ENCODE measurements at regions not wholly inside any gene's neighbourhood (a gene's known extent, or its start where the extent isn't known, plus 50 kb on each side); places are given as distances from the start of the nearest gene placed in this dataset.
"Not testable (repeated sequence)": the region's sequence is repeated elsewhere in the genome, so short reads cannot be mapped to it uniquely, and the experiment has no call there.

DNA sequence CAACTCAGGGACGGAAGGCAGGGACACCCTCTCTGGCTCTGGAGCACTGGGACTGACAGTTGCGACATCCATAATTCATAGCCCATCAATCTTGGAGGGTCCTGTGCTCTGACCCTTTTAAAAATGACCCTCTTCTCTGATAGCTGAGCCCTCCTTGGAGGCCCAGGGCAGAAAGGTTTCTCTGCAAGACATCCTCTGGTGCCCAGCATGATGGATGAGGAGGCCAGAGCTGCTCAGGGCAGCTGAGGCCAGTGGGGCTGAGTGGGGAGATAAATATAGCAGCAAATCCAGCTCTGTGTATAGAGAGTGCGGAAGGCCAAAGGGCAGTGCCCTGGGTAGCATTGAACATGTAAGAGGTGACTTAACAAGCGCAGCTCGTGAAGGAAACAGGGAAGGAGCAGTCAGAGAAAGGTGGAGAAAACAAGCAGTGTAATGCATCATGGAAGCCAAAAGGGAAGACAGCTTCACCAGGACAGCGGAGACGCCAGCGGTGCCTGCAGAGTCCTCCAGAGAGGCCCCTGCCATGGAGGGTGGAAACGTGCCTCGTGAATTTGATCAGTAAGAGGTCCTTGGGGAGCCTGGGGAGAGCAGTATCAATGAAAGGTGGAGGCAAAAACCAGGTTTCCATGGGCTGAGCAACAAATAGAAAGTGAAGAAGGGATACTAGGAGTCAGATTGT lies 50.4 kb upstream of the FMOD start:
- no peaks in the 10 kb centered on the region for H3K4me1 Mint-ChIP-seq
- H3K9me3 Mint-ChIP-seq, result no peaks in the 10 kb centered on the region
- H3K27me3 Mint-ChIP-seq, result peaks cover 33% of the 10 kb centered on the region
- H3K27ac Mint-ChIP-seq, result no peak overlapping the region
- intact Hi-C loops (cut with micrococcal nuclease), result no loop called here
- H3K36me3 Mint-ChIP-seq (ENCODE audit: low read depth), result no peaks in the 10 kb centered on the region
- no peak for DNase-seq
- H3K4me3 Mint-ChIP-seq, result no peak overlapping the region

DNA sequence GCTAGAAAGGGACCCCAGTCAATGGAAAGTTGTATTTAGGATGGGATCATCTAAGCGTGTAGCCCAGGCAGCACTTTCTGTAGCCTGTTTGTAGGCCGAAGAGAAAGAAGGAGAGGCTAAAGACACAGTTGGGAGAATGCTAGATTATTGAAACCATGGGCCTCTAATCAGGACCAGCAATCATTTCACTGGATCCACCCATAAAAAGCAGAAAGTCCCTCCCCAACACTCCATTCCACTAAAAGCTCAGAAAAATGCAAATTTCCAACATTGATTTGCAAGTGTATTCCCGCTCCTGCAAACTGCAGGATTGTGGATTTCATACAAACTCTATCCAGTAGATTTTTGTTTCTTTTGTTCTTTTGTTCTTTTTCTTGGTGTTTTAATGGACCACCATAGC lies 51.2 kb upstream of the FMOD start:
- Mint-ChIP-seq H3K36me3 (ENCODE audit: low read depth) (no peaks in the 10 kb centered on the region), H3K4me3 (no peak overlapping the region), H3K9me3 (no peaks in the 10 kb centered on the region), H3K27ac (no peak overlapping the region), H3K27me3 (peaks cover 29% of the 10 kb centered on the region), H3K4me1 (no peaks in the 10 kb centered on the region)
- no peak for DNase-seq
- intact Hi-C loops (cut with micrococcal nuclease), result no loop called here

DNA sequence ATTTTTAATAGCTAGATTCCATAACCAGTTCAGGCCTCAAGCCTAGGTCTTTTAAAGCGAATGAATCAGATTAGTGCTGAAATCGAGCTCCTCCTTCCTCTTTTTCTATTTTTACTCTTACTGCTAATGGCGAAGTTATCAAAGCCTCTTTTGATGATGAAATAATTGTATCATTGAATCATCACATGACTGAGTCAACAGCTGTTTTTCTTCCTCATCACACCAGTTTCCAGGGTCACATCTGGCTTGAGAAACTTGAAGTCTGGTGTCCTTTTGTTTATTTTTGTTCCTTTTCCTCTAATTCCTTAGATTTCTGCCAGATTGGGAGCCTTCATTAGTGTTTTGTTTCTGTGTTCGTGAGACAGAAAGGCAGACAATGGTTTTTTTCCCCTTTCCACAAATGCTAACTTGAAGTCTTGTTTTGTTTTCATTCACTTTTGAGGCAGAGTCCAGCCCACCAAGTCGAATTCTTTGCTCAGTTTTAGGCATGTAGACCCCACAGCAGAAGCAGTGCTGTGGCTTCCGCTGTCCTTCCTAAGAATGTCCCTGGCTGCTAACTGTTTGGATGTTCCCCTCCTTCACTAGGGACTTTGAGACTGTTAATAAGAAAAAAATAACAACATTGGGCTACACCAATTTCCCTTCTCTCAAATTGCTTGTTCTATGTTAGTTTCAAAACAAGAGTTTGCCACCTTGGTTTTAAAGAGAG lies 51.9 kb upstream of the FMOD start:
- no peak overlapping the region for H3K27ac Mint-ChIP-seq
- no peak for DNase-seq
- H3K4me1 Mint-ChIP-seq, result no peaks in the 10 kb centered on the region
- peaks cover 26% of the 10 kb centered on the region for H3K27me3 Mint-ChIP-seq
- no peaks in the 10 kb centered on the region for H3K36me3 Mint-ChIP-seq (ENCODE audit: low read depth)
- intact Hi-C loops (cut with micrococcal nuclease), result no loop called here
- H3K4me3 Mint-ChIP-seq, result no peak overlapping the region
- H3K9me3 Mint-ChIP-seq, result no peaks in the 10 kb centered on the region

DNA sequence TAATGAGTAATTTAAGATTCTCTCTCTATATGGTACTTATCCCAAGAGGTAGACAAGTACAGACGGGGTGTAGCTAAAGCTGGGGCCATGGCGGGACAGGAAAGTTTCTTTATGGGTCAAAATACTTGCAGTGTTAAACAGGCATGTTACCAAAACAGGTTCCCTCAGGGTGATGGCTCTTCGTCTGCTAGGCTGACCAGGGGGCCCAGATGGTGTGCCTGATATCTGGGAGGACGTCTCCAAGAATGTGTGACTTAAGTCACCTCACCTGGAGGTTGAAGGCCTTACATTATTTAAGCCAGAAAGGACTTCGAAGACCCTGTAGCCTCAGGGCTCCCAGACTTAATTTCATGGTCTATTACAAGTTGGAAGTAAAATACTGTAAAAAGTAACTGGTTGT lies 52.7 kb upstream of the FMOD start:
- no peaks in the 10 kb centered on the region for H3K9me3 Mint-ChIP-seq
- H3K27ac Mint-ChIP-seq, result no peak overlapping the region
- intact Hi-C loops (cut with micrococcal nuclease), result no loop called here
- no peaks in the 10 kb centered on the region for H3K36me3 Mint-ChIP-seq (ENCODE audit: low read depth)
- H3K27me3 Mint-ChIP-seq, result peaks cover 26% of the 10 kb centered on the region
- H3K4me1 Mint-ChIP-seq, result no peaks in the 10 kb centered on the region
- H3K4me3 Mint-ChIP-seq, result no peak overlapping the region
- DNase-seq, result no peak

DNA sequence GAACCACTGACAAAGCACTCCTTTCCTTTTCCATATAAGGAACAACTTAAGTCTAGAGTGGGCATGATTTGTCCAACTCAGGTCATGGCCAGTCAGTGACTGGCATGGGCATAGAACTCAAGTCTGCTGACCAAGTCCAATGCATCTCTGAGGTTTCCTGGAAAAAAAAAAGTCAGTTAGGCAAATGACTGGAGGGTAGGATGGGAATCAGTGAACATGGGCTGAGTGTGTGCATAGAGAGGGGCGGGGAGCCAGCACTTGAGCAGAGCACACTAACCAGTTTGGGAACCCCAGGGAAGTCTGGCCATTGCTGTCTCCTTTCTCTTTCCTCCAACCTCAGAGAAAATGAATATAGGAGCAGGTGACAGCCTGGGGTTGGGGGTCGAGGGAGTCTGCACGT lies 53.6 kb upstream of the FMOD start:
- DNase-seq, result no peak
- Mint-ChIP-seq H3K4me1 (no peaks in the 10 kb centered on the region), H3K27ac (no peak overlapping the region), H3K4me3 (no peak overlapping the region), H3K9me3 (no peaks in the 10 kb centered on the region), H3K36me3 (ENCODE audit: low read depth) (no peaks in the 10 kb centered on the region), H3K27me3 (peaks cover 30% of the 10 kb centered on the region)
- intact Hi-C loops (cut with micrococcal nuclease), result no loop called here

DNA sequence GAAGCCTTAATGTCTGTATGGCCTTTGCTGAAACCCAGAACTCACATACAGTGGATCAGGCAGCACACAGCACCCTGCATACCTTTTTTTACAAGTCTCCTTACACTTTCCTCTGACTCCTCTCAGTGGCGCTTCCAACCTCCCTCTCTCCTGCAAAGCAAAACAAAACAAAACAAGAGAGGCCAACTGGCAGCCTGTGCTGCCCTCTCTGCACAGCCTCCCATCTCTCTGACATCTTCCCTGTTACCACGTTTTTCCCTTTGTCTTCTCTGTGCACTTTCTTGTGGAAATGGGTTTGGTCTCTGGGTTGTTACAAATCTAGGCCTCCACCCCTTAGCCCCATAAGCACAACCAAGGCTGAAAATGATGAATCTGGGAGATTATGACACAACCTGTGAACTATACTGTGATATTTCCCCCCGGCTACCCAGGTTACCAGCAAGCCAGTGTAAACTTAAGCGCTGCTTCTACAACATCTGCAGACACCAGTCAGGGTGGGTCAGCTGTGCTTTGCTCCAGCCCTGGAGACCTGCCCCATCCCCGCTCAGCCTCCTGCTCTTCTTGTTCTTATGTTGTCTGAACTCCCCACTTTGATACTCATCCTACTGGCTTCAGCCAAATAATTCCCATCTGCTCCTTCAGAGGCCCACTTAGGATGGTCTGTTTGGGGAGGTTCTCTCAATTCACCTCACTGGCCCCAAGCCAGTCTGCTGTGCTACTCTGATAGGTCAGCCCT lies 54.9 kb upstream of the FMOD start:
- Mint-ChIP-seq H3K9me3 (no peaks in the 10 kb centered on the region), H3K36me3 (ENCODE audit: low read depth) (no peaks in the 10 kb centered on the region), H3K27me3 (peaks cover 40% of the 10 kb centered on the region), H3K27ac (no peak overlapping the region), H3K4me3 (no peak overlapping the region), H3K4me1 (no peaks in the 10 kb centered on the region)
- no peak for DNase-seq
- intact Hi-C loops (cut with micrococcal nuclease), result no loop called here

DNA sequence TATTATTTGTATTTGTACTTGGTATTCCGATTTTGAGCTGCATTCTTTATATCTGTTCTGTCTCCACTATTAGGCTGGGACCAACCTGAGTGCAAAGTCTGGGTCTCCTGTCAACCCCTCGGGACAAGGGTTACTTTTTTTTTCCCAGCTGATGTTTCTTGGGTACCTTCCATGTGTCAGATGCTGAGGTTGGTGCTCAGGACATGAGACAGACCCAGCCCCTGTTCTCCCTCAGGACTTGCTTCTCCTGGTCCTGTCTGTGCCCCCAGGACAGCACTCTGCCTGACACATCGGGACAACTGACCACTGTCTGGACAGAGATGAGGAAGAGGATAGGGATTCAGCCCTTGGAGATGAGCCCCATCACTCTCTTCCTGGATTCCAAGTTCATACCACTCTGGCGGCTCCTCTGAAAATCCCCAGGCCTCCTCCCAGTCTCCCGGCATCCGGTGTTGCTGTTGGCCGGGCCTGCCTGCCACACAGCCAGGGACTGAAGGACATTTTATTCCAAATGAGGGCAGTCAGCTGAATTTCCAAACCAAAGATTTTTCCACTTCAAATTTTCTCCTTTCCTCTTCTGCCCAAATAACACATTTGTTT lies 55.6 kb upstream of the FMOD start:
- no peaks in the 10 kb centered on the region for H3K36me3 Mint-ChIP-seq (ENCODE audit: low read depth)
- H3K9me3 Mint-ChIP-seq, result no peaks in the 10 kb centered on the region
- peaks cover 40% of the 10 kb centered on the region for H3K27me3 Mint-ChIP-seq
- intact Hi-C loops (cut with micrococcal nuclease), result no loop called here
- no peaks in the 10 kb centered on the region for H3K4me1 Mint-ChIP-seq
- DNase-seq, result no peak
- no peak overlapping the region for H3K4me3 Mint-ChIP-seq
- H3K27ac Mint-ChIP-seq, result no peak overlapping the region

DNA sequence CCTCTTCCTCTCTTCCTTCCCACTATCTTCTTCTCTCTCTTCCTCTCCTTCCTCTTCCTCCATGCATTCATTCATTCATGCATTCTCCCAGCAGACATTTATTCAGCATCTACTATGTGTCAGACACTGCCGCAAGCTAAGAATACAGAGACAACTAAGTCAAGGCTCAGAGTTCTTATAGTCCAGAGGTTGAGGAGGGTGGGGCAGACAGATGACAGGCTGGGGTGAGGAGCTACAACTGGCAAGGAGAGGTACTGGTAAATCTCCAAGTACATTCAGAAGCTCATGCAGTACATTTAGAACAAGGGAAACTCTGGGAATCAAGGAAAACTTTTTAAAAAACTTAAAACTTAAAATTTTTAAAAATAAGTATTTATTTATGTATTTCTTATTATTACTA lies 56.4 kb upstream of the FMOD start:
- DNase-seq, result no peak
- intact Hi-C loops (cut with micrococcal nuclease), result no loop called here
- Mint-ChIP-seq H3K27me3 (peaks cover 40% of the 10 kb centered on the region), H3K4me1 (no peaks in the 10 kb centered on the region), H3K27ac (no peak overlapping the region), H3K9me3 (no peaks in the 10 kb centered on the region), H3K36me3 (ENCODE audit: low read depth) (no peaks in the 10 kb centered on the region), H3K4me3 (no peak overlapping the region)

DNA sequence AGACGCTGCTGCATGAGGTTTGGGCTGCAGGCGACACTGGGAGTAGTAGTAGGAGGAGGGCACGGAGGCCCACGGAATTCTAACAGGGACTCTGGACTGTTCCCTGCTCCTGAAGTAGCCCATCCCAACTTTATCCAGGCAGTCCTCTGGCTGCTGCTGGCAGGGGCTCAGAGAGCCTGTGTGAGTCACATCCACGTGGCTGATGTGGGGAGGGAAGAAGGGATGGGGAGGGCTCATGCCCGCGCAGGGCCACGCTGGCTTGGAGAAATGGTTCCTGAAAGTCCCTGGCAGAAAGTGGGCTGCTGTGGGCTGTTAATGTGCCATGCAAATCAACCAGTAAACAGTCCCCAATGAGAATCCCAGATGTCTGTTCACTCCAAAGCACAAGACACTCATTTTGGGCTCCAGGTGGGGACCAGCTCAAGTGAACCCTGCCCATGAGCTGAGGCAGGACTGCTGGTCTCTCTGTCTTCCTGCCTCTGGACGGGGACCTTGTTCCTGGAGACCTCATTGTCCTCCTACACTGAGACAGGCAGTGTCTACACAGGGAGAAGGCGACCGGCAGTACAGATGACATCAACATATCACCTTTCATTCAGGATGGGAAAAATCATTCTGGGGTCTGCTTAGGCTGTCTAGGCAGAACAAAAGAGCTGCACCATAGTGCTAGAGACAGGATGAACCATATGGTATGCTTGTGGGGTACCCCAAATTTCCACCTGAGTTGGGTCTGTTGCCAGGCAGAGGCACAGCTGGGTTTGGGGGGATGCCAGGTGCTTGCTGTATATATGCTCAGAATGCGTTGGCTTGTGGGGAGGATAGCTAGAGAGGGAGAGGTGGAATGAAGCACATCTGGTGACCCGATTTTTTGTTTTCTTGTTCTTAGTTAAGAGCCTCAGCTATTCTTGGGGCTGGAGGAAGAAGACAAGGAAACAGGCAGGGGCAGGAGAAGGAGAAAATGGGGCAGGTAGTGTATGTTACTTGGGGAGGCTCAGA lies 57.9 kb upstream of the FMOD start:
- Mint-ChIP-seq H3K27me3 (peaks cover 39% of the 10 kb centered on the region), H3K9me3 (no peaks in the 10 kb centered on the region), H3K36me3 (ENCODE audit: low read depth) (no peaks in the 10 kb centered on the region), H3K4me3 (no peak overlapping the region), H3K27ac (no peak overlapping the region), H3K4me1 (no peaks in the 10 kb centered on the region)
- no peak for DNase-seq
- intact Hi-C loops (cut with micrococcal nuclease), result no loop called here

DNA sequence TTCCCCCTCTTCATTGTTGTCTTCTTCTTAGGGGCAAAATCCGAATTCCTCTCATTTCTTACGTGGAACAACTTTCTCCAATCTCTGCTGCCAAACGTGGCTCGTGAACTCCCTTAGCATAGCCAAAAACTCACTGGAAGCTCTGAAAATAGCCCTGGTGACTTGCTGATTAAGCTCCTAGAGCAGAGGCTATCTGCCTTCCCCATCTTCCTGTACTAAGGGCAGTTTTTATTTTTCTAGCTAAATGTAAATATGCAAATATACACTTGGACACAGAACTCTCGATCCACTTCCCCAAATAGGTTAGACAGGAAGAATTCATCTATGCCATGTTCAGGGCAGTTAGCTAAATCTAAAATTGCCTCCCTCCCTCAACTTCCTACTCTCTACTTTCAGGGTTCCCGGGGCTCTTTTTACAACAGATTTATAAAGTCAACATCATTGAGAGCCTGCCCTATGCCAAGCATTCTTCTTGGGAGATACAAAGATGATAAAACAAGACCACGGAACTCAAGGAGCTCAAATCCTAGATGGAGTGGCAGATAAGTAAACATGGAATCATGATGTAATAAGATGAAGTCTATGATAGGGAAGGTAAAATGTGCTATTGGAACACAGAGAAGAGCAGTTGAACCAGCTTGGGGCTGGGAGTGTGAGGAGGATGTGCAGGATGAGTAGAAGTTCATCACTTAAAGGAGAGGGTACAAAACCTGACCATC lies 59.4 kb upstream of the FMOD start:
- Mint-ChIP-seq H3K27ac (no peak overlapping the region), H3K36me3 (ENCODE audit: low read depth) (no peaks in the 10 kb centered on the region), H3K4me1 (no peaks in the 10 kb centered on the region), H3K4me3 (no peak overlapping the region), H3K27me3 (peaks cover 35% of the 10 kb centered on the region), H3K9me3 (no peaks in the 10 kb centered on the region)
- DNase-seq, result no peak
- intact Hi-C loops (cut with micrococcal nuclease), result loop anchor here (5.0 kb wide), 1 partner anchor 58 kb away; the partner anchor contains the start of gene FMOD

DNA sequence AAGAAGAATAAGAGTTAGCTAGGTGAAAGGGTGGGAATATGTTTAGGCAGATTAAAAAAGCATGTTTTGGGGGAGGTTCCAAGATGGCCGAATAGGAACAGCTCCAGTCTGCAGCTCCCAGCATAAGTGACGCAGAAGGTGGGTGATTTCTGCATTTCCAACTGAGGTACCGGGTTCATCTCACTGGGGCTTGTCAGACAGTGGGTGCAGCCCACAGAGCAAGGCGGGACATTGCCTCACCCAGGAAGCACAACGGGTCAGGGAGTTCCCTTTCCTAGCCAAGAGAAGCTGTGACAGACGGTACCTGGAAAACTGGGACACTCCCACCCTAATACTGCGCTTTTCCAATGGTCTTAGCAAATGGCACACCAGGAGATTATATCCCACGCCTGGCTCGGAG lies 60.5 kb upstream of the FMOD start:
- intact Hi-C loops (cut with micrococcal nuclease), result loop anchor here (5.0 kb wide), 1 partner anchor 59 kb away; the partner anchor contains the start of gene FMOD
- H3K4me3 Mint-ChIP-seq; H3K9me3 Mint-ChIP-seq; H3K36me3 Mint-ChIP-seq (ENCODE audit: low read depth); H3K4me1 Mint-ChIP-seq; H3K27ac Mint-ChIP-seq; DNase-seq: not testable (repeated sequence)
- H3K27me3 Mint-ChIP-seq, result peaks cover 33% of the 10 kb centered on the region

DNA sequence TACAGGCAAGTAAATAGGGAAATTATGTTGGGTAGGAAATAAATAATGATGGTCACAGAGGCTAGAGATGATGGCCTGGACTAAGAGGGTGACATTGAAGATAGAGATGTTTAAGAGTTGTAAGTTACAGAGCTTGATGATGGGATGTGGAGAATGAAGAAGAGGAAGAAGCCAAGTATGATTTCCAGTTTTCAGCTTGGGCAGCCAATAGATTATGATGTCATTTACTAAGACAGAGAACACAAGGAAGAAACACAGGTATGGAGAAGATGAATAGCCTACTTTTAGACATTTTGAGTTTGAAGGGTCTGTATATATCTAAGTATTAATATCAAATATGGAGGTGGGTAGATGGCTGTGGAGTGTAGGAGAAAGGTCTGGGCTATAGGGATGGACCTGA lies 56.0 kb upstream of the PRELP start:
- intact Hi-C loops (cut with micrococcal nuclease), result no loop called here
- Mint-ChIP-seq H3K4me3 (no peak overlapping the region), H3K27me3 (peaks cover 20% of the 10 kb centered on the region), H3K27ac (no peak overlapping the region), H3K9me3 (no peaks in the 10 kb centered on the region), H3K36me3 (ENCODE audit: low read depth) (no peaks in the 10 kb centered on the region), H3K4me1 (no peaks in the 10 kb centered on the region)
- no peak for DNase-seq

DNA sequence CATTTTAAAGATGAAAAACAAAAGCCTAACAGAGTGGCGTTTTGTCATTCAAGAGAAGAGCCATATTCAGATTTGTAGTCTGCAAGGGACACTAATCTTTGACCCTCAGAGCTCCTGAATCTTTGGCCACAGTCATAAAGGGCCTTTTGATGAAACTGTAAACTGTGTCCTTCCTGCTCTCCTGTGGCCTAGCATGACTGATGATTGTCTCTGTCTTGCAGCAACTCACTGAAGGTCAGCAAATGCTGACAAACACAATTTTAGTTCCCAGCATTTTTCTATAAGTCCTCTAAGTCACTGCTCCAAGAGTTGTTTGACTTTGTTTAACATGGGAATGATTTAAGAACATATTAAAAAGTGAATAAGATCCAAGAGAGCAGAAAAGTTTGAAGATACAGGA lies 55.3 kb upstream of the PRELP start:
- no peaks in the 10 kb centered on the region for H3K9me3 Mint-ChIP-seq
- DNase-seq, result no peak
- no peaks in the 10 kb centered on the region for H3K36me3 Mint-ChIP-seq (ENCODE audit: low read depth)
- no peaks in the 10 kb centered on the region for H3K4me1 Mint-ChIP-seq
- H3K4me3 Mint-ChIP-seq, result no peak overlapping the region
- intact Hi-C loops (cut with micrococcal nuclease), result no loop called here
- H3K27ac Mint-ChIP-seq, result no peak overlapping the region
- H3K27me3 Mint-ChIP-seq, result peaks cover 22% of the 10 kb centered on the region
